Activated CD8-positive, alpha-beta memory T cell treated with anti-CD3 and anti-CD28 coated beads, Interleukin-2, amount 50 U/mL, for 4 hours (primary cell): ENCODE measurements at regions not wholly inside any gene's neighbourhood (a gene's known extent, or its start where the extent isn't known, plus 50 kb on each side); places are given as distances from the start of the nearest gene placed in this dataset.

Source experiments
- DNase-seq: peaks from one replicate; pipeline ENCODE4 v3.0.0-alpha.2; 2020

- no peak for DNase-seq
These were observed 338.4 kb downstream of the FOXO1 start for GRCh38 chr13:40328091-40328490.

GRCh38 chr13:40329781-40330485, 336.5 kb downstream of the FOXO1 start:
- no peak for DNase-seq

- DNase-seq: no peak
These were observed 335.5 kb downstream of the FOXO1 start for GRCh38 chr13:40330950-40331349.

GRCh38 chr13:40331802-40332201, 334.6 kb downstream of the FOXO1 start:
- no peak for DNase-seq

GRCh38 chr13:40333226-40333625, 333.2 kb downstream of the FOXO1 start:
- no peak for DNase-seq

- DNase-seq: no peak
These were observed 332.4 kb downstream of the FOXO1 start for GRCh38 chr13:40334031-40334430.

GRCh38 chr13:40334616-40335015, 331.8 kb downstream of the FOXO1 start:
- DNase-seq: no peak

- DNase-seq: no peak
These were observed 329.9 kb downstream of the FOXO1 start for GRCh38 chr13:40336228-40337221.

- DNase-seq: no peak
These were observed 328.8 kb downstream of the FOXO1 start for GRCh38 chr13:40337651-40338050.

- no peak for DNase-seq
These were observed 328.2 kb downstream of the FOXO1 start for GRCh38 chr13:40338217-40338616.

- DNase-seq: no peak
These were observed 325.9 kb downstream of the FOXO1 start for GRCh38 chr13:40340368-40341095.

GRCh38 chr13:40341096-40341471, 325.4 kb downstream of the FOXO1 start:
- DNase-seq: no peak

- no peak for DNase-seq
These were observed 324.9 kb downstream of the FOXO1 start for GRCh38 chr13:40341501-40341900.

- no peak for DNase-seq
These were observed 324.0 kb downstream of the FOXO1 start for GRCh38 chr13:40342461-40342860.

GRCh38 chr13:40342901-40343300, 323.5 kb downstream of the FOXO1 start:
- no peak for DNase-seq

- DNase-seq: no peak
These were observed 322.7 kb downstream of the FOXO1 start for GRCh38 chr13:40343550-40344269.

- DNase-seq: no peak
These were observed 321.9 kb downstream of the FOXO1 start for GRCh38 chr13:40344270-40345148.

GRCh38 chr13:40345149-40345514, 321.3 kb downstream of the FOXO1 start:
- DNase-seq: no peak

- no peak for DNase-seq
These were observed 320.6 kb downstream of the FOXO1 start for GRCh38 chr13:40345654-40346372.

- no peak for DNase-seq
These were observed 319.8 kb downstream of the FOXO1 start for GRCh38 chr13:40346592-40346991.

GRCh38 chr13:40348096-40348679, 318.3 kb downstream of the FOXO1 start:
- DNase-seq: no peak
